ENCODE measurements at regions not wholly inside any gene's neighbourhood (a gene's known extent, or its start where the extent isn't known, plus 50 kb on each side); places are given as distances from the start of the nearest gene placed in this dataset.

DNA sequence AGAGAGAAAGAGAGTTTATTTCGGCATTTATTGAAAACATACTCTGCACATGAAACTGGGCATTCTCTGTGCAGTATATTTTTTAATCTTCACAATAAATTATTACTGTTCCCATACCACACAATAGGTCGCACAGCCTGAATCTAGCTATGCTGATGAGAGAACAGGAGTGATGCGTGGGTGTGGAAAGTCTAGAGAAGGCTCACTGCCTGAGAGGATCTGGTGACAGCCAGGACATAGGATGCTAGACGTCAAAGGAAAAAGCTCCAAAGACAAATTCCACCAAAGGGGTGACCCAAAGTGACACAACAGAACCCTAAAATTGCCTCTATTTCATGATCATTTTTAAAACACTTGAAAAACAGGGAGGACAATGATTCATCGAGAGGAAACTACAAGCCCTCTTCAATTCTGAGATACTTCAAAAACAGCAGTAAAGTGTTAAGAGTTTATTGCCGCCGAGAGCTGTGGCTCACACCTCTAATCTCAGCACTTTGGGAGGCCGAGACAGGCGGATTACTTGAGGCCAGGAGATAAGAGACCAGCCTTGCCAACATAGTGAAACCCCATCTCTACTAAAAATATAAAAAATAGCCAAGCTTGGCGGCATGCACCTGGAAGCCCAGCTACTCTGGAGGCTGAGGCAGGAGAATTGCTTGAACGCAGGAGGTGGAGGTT is 189.6 kb upstream of the NBEA start:
- intact Hi-C loops (cut with micrococcal nuclease; ENCODE audit: unreplicated experiment), result no loop called here
- H3K27ac ChIP-seq, result no peak overlapping the region
- no peak overlapping the region for H3K4me3 ChIP-seq
- H3F3A ChIP-seq (ENCODE audit: insufficient read depth, low read depth), result no peaks in the 10 kb centered on the region
- H4K20me1 ChIP-seq (ENCODE audit: insufficient read depth), result no peaks in the 10 kb centered on the region
- H3K4me1 ChIP-seq (replicated peaks; ENCODE audit: insufficient read depth), result no peaks in the 10 kb centered on the region
- TF ChIP-seq, protein P1, sequence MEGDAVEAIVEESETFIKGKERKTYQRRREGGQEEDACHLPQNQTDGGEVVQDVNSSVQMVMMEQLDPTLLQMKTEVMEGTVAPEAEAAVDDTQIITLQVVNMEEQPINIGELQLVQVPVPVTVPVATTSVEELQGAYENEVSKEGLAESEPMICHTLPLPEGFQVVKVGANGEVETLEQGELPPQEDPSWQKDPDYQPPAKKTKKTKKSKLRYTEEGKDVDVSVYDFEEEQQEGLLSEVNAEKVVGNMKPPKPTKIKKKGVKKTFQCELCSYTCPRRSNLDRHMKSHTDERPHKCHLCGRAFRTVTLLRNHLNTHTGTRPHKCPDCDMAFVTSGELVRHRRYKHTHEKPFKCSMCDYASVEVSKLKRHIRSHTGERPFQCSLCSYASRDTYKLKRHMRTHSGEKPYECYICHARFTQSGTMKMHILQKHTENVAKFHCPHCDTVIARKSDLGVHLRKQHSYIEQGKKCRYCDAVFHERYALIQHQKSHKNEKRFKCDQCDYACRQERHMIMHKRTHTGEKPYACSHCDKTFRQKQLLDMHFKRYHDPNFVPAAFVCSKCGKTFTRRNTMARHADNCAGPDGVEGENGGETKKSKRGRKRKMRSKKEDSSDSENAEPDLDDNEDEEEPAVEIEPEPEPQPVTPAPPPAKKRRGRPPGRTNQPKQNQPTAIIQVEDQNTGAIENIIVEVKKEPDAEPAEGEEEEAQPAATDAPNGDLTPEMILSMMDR (conservative IDR thresholded peaks at IDR 0.05), result no peak
- TF ChIP-seq EZH2 (IDR thresholded peaks at IDR 0.05; ENCODE audit: low read depth), result no peak
- H3K79me2 ChIP-seq (ENCODE audit: low read depth), result no peaks in the 10 kb centered on the region
- no peaks in the 10 kb centered on the region for H3K36me3 ChIP-seq (ENCODE audit: low read depth)
- no peak for DNase-seq
- no peaks in the 10 kb centered on the region; the same call in 1 of the 2 replicates for H3K9me3 ChIP-seq (ENCODE audit: insufficient read depth, low read depth)
- H3K9me2 ChIP-seq (ENCODE audit: insufficient read depth), result no peaks in the 10 kb centered on the region
- H2AFZ ChIP-seq, result no peak overlapping the region
- BruUV-seq (replicated peaks), result no TSS peak
- no peak overlapping the region for H3K4me2 ChIP-seq
- POLR2A ChIA-PET (ENCODE audit: unreplicated experiment), result no interaction called here
- no peaks in the 10 kb centered on the region for H3K27me3 ChIP-seq (ENCODE audit: insufficient read depth, low read depth)
- CTCF ChIA-PET, result interaction anchor here (0.7 kb wide), 1 partner anchor 457 kb away, joined by 3 read pairs; no protein-coding TSS in a partner anchor

DNA sequence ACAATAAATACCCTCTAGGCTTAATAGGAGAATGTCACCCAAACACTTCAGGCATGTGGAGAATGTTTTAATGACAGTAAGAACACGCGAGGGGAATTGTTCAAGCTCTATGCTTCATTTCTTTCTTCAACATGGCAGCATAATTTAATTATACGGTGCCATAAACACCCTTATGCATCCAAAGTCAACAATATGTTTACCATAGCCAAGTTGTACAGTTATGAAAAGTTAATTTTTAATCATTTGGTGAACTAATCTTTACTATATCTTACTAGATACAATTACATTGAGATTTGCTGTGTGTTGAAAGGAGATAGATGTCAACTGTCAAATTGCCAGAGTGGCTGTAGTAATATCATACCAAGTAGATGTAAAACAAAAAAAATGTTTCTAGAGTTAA is 185.9 kb upstream of the NBEA start:
- TF ChIP-seq, protein P1 (conservative IDR thresholded peaks at IDR 0.05), result no peak
- TF ChIP-seq EZH2 (IDR thresholded peaks at IDR 0.05; ENCODE audit: low read depth), result no peak
- no peaks in the 10 kb centered on the region for H3K9me3 ChIP-seq (ENCODE audit: insufficient read depth, low read depth)
- no peaks in the 10 kb centered on the region for H3K27me3 ChIP-seq (ENCODE audit: insufficient read depth, low read depth)
- H3K79me2 ChIP-seq (ENCODE audit: low read depth), result no peaks in the 10 kb centered on the region
- no peaks in the 10 kb centered on the region for H4K20me1 ChIP-seq (ENCODE audit: insufficient read depth)
- H3K27ac ChIP-seq, result no peak overlapping the region
- H3K4me1 ChIP-seq (replicated peaks; ENCODE audit: insufficient read depth), result no peaks in the 10 kb centered on the region
- no peaks in the 10 kb centered on the region for H3F3A ChIP-seq (ENCODE audit: insufficient read depth, low read depth)
- no peak overlapping the region for H3K4me2 ChIP-seq
- H3K36me3 ChIP-seq (ENCODE audit: low read depth), result no peaks in the 10 kb centered on the region
- no TSS peak for BruUV-seq (replicated peaks)
- CTCF ChIA-PET, result no interaction called here
- H3K9me2 ChIP-seq (ENCODE audit: insufficient read depth), result no peaks in the 10 kb centered on the region
- H2AFZ ChIP-seq, result no peak overlapping the region
- no peak overlapping the region for H3K4me3 ChIP-seq
- POLR2A ChIA-PET (ENCODE audit: unreplicated experiment), result no interaction called here
- no peak for DNase-seq
- intact Hi-C loops (cut with micrococcal nuclease; ENCODE audit: unreplicated experiment), result no loop called here

DNA sequence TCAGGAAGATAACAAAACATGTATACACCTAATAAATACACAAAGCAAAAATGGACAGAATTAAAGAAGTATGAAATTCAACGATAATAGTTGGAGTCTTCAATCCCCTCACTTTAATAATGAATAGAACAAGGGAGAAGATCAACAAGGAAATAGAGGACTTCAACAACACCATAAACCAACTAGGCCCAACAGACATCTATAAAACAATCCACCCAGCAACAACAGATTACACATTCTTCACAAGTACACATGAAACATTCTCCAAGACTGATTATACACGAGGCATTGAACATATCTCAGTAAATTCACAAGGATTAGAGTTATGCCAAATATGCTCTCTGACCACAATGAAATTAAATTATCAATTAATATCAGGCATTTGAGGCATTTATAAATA is 185.5 kb upstream of the NBEA start:
- POLR2A ChIA-PET (ENCODE audit: unreplicated experiment), result no interaction called here
- no TSS peak for BruUV-seq (replicated peaks)
- DNase-seq, result no peak

More for the DNA sequence above, 185.5 kb upstream of the NBEA start:
- Histone ChIP-seq H3K27me3 (ENCODE audit: insufficient read depth, low read depth) (no peaks in the 10 kb centered on the region), H3K9me2 (ENCODE audit: insufficient read depth) (no peaks in the 10 kb centered on the region), H3K4me2 (no peak overlapping the region), H3K36me3 (ENCODE audit: low read depth) (no peaks in the 10 kb centered on the region), H2AFZ (no peak overlapping the region), H3K9me3 (ENCODE audit: insufficient read depth, low read depth) (no peaks in the 10 kb centered on the region), H3K79me2 (ENCODE audit: low read depth) (no peaks in the 10 kb centered on the region), H3K4me1 (replicated peaks; ENCODE audit: insufficient read depth) (no peaks in the 10 kb centered on the region), H4K20me1 (ENCODE audit: insufficient read depth) (no peaks in the 10 kb centered on the region), H3K27ac (no peak overlapping the region), H3K4me3 (no peak overlapping the region), H3F3A (ENCODE audit: insufficient read depth, low read depth) (no peaks in the 10 kb centered on the region)
- CTCF ChIA-PET, result no interaction called here
- TF ChIP-seq, protein P1 (conservative IDR thresholded peaks at IDR 0.05), result no peak
- no peak for TF ChIP-seq EZH2 (IDR thresholded peaks at IDR 0.05; ENCODE audit: low read depth)
- intact Hi-C loops (cut with micrococcal nuclease; ENCODE audit: unreplicated experiment), result no loop called here
